CD4-positive, alpha-beta T cell treated with Interleukin-1 beta for 1 hour (primary cell): ENCODE measurements at regions not wholly inside any gene's neighbourhood (a gene's known extent, or its start where the extent isn't known, plus 50 kb on each side); places are given as distances from the start of the nearest gene placed in this dataset.
"Not testable (repeated sequence)": the region's sequence is repeated elsewhere in the genome, so short reads cannot be mapped to it uniquely, and the experiment has no call there.

Experiments
- DNase-seq, 2 donors: peaks; one replicate each; pipeline ENCODE4 v3.0.0-alpha.2; 2020 to 2022

- DNase-seq, result no peak
Measured at GRCh38 chr16:27600381-27600780, 50.4 kb downstream of the KATNIP start.

GRCh38 chr16:27602103-27602502 is 52.2 kb downstream of the KATNIP start:
- no peak for DNase-seq

- peak in 1 of 2 donors; percentile 17 for DNase-seq
Measured at GRCh38 chr16:27605500-27606106, 55.7 kb downstream of the KATNIP start.

GRCh38 chr16:27611340-27611739 is 61.4 kb downstream of the KATNIP start:
- no peak for DNase-seq

GRCh38 chr16:27613238-27613791 is 63.4 kb downstream of the KATNIP start:
- no peak for DNase-seq

GRCh38 chr16:27617665-27618064 is 67.7 kb downstream of the KATNIP start:
- no peak for DNase-seq

GRCh38 chr16:27618165-27618564 is 68.2 kb downstream of the KATNIP start:
- DNase-seq, result no peak

GRCh38 chr16:27618606-27619327 is 68.8 kb downstream of the KATNIP start:
- no peak for DNase-seq

GRCh38 chr16:27620541-27620940 is 70.6 kb downstream of the KATNIP start:
- no peak for DNase-seq

GRCh38 chr16:27624154-27625049 is 74.5 kb downstream of the KATNIP start:
- no peak for DNase-seq

GRCh38 chr16:27625050-27625697 is 75.2 kb downstream of the KATNIP start:
- DNase-seq, result no peak

GRCh38 chr16:27627136-27627535 is 77.2 kb downstream of the KATNIP start:
- DNase-seq, result no peak

GRCh38 chr16:27628241-27628942 is 78.4 kb downstream of the KATNIP start:
- DNase-seq, result no peak

GRCh38 chr16:27628943-27629462 is 79.1 kb downstream of the KATNIP start:
- DNase-seq, result not testable (repeated sequence)

GRCh38 chr16:27632216-27632615 is 82.3 kb downstream of the KATNIP start:
- DNase-seq, result no peak

GRCh38 chr16:27633221-27633620 is 83.3 kb downstream of the KATNIP start:
- DNase-seq, result no peak

GRCh38 chr16:27633721-27634120 is 83.8 kb downstream of the KATNIP start:
- no peak for DNase-seq

- no peak for DNase-seq
Measured at GRCh38 chr16:27634779-27635178, 84.8 kb downstream of the KATNIP start.

GRCh38 chr16:27636453-27637240 is 86.7 kb downstream of the KATNIP start:
- DNase-seq, result no peak

- no peak for DNase-seq
Measured at GRCh38 chr16:27638833-27639560, 89.1 kb downstream of the KATNIP start.
